ENCODE measurements at regions not wholly inside any gene's neighbourhood (a gene's known extent, or its start where the extent isn't known, plus 50 kb on each side); places are given as distances from the start of the nearest gene placed in this dataset.

- H3K4me1 ChIP-seq (ENCODE audit: control insufficient read depth, insufficient read depth, low read length): no peaks in the 10 kb centered on the region
- no peak overlapping the region for H4K91ac ChIP-seq (ENCODE audit: insufficient read depth, low read depth, low read length)
- ChIA-PET POLR2A (ENCODE audit: unreplicated experiment) (no interaction called here), CTCF (interaction anchor here (0.6 kb wide), 1 partner anchor 1793 kb away, joined by 3 read pairs; no protein-coding TSS in a partner anchor)
- no peak overlapping the region for H2AFZ ChIP-seq (replicated peaks; ENCODE audit: low read length, poor library complexity)
- H2BK5ac ChIP-seq (ENCODE audit: low read depth, low read length, poor library complexity, severe bottlenecking): no peak overlapping the region
- no peaks in the 10 kb centered on the region for H3K36me3 ChIP-seq (ENCODE audit: control insufficient read depth, insufficient read depth, low read length)
- no peak overlapping the region for H3K14ac ChIP-seq (replicated peaks; ENCODE audit: low read depth, low read length)
- H2BK15ac ChIP-seq (ENCODE audit: low read depth, low read length): no peak overlapping the region
- no peak overlapping the region for H3K23ac ChIP-seq (ENCODE audit: low read depth, low read length)
- no peak overlapping the region for H3K4me3 ChIP-seq (ENCODE audit: insufficient read depth, low read depth, low read length)
- no peak overlapping the region for H4K8ac ChIP-seq (ENCODE audit: low read depth in 2 of 2, low read length in 2 of 2)
- H3K27me3 ChIP-seq (ENCODE audit: control insufficient read depth, insufficient read depth, low read length): no peaks in the 10 kb centered on the region
- H3K79me1 ChIP-seq (ENCODE audit: low read depth in 1 of 2, low read length in 2 of 2): no peaks in the 10 kb centered on the region
- H2BK20ac ChIP-seq (ENCODE audit: low read depth, low read length): no peak overlapping the region
- no peaks in the 10 kb centered on the region for H3K9me1 ChIP-seq (ENCODE audit: insufficient read depth, low read length)
- TF ChIP-seq RCOR1 (IDR thresholded peaks at IDR 0.05; ENCODE audit: insufficient replicate concordance, low read length) (no peak), CTCF (conservative IDR thresholded peaks at IDR 0.05; ENCODE audit: low read depth, low read length) (no peak), FOS (IDR thresholded peaks at IDR 0.05; ENCODE audit: low read depth, low read length) (no peak), POLR2A (IDR thresholded peaks at IDR 0.05; ENCODE audit: low read depth, low read length) (no peak), MAZ (IDR thresholded peaks at IDR 0.05; ENCODE audit: borderline replicate concordance, low read depth, low read length) (no peak), MXI1 (IDR thresholded peaks at IDR 0.05; ENCODE audit: borderline replicate concordance, low read depth, low read length) (no peak), RAD21 (IDR thresholded peaks at IDR 0.05; ENCODE audit: low read length) (no peak), RFX5 (IDR thresholded peaks at IDR 0.05; ENCODE audit: low read depth, low read length) (no peak), SMC3 (IDR thresholded peaks at IDR 0.05; ENCODE audit: low read depth, low read length) (no peak)
- no peak overlapping the region for H3K9ac ChIP-seq (ENCODE audit: low read depth, low read length)
- H3K56ac ChIP-seq (ENCODE audit: extremely low read depth, insufficient read depth, low read length): no peak overlapping the region
- no peak overlapping the region for H2BK120ac ChIP-seq (ENCODE audit: low read depth, low read length)
- DNase-seq (peak; percentile 29), ATAC-seq (ENCODE audit: low read depth) (peak; percentile 35; the same call in 1 of the 2 replicates)
- H4K5ac ChIP-seq (ENCODE audit: low read depth, low read length): no peak overlapping the region
- H3K18ac ChIP-seq (ENCODE audit: low read depth, low read length): no peak overlapping the region
- intact Hi-C loops (cut with micrococcal nuclease) (no loop called here), in situ Hi-C loops (cut with MboI; ENCODE audit: low sequenced_read_pairs) (no loop called here), dilution Hi-C loops (cut with HindIII; ENCODE audit: low sequenced_read_pairs, unreplicated experiment) (no loop called here)
- no peak overlapping the region for H3K4me2 ChIP-seq (ENCODE audit: low read depth, low read length)
- H3K9me3 ChIP-seq (ENCODE audit: control insufficient read depth, insufficient read depth, low read length): no peaks in the 10 kb centered on the region
- no peaks in the 10 kb centered on the region for H4K20me1 ChIP-seq (ENCODE audit: insufficient read depth, low read length)
- no peak overlapping the region for H2AK5ac ChIP-seq (ENCODE audit: low read depth, low read length)
- no CpG with 5 or more reads among the region's 2 CpGs for whole genome bisulfite sequencing, 2 experiments (ENCODE audit: extremely low coverage in 2 of 2, insufficient read length in 1 of 2)
- no TSS peak for BruUV-seq (replicated peaks)
- no peak overlapping the region for H3K4ac ChIP-seq (ENCODE audit: low read depth, low read length)
- no peak overlapping the region for H3K27ac ChIP-seq (ENCODE audit: insufficient read depth, low read length)
- H2AK9ac ChIP-seq (replicated peaks; ENCODE audit: low read depth, low read length, poor library complexity): no peak overlapping the region
Measured at GRCh38 chr13:85411591-85411990, 387.6 kb downstream of the SLITRK6 start.

All from IMR-90 (cell line).